Omental fat pad (tissue), 3 donors: ENCODE measurements at regions not wholly inside any gene's neighbourhood (a gene's known extent, or its start where the extent isn't known, plus 50 kb on each side); places are given as distances from the start of the nearest gene placed in this dataset.
"Not testable (repeated sequence)": the region's sequence is repeated elsewhere in the genome, so short reads cannot be mapped to it uniquely, and the experiment has no call there.

Source experiments
- ATAC-seq: fragments of 150-250 bp; one replicate; pipeline ENCODE4 v1.9.1; 2016; ENCODE audit warnings: mild to moderate bottlenecking, moderate library complexity; ENCODE audit not compliant: low FRiP score
- DNase-seq: peaks from one replicate; pipeline ENCODE4 v3.0.0-alpha.2; 2019; ENCODE audit warnings: low spot score
- CTCF ChIP-seq, 3 donors: fragments of 450-650 bp; IDR thresholded peaks; one replicate each; pipeline ENCODE4 v1.5.1; 2016 to 2017; ENCODE audit warnings: antibody characterized with exemption in 3 of 3, mild to moderate bottlenecking in 3 of 3, moderate library complexity in 2 of 3

- TF ChIP-seq CTCF (IDR thresholded peaks at IDR 0.05) = no peak
- no peak for DNase-seq
- ATAC-seq = no peak
Measured at GRCh38 chr3:73141525-73141924, 80.1 kb downstream of the EBLN2 start.

- ATAC-seq = peak; percentile 13
- no peak for TF ChIP-seq CTCF (IDR thresholded peaks at IDR 0.05)
- no peak for DNase-seq
Measured at GRCh38 chr3:73143401-73143800, 81.9 kb downstream of the EBLN2 start.

- ATAC-seq (peak; percentile 26), DNase-seq (no peak)
- TF ChIP-seq CTCF (IDR thresholded peaks at IDR 0.05) = no peak
Measured at GRCh38 chr3:73143821-73144237, 82.4 kb downstream of the EBLN2 start.

GRCh38 chr3:73144276-73144675 is 82.8 kb downstream of the EBLN2 start:
- peak; percentile 80 for ATAC-seq
- DNase-seq = no peak
- TF ChIP-seq CTCF (IDR thresholded peaks at IDR 0.05) = no peak

GRCh38 chr3:73144828-73145227 is 83.4 kb downstream of the EBLN2 start:
- TF ChIP-seq CTCF (IDR thresholded peaks at IDR 0.05) = no peak
- no peak for DNase-seq
- ATAC-seq = no peak

GRCh38 chr3:73147479-73147878 is 86.0 kb downstream of the EBLN2 start:
- DNase-seq, ATAC-seq: not testable (repeated sequence)

GRCh38 chr3:73148206-73148605 is 86.7 kb downstream of the EBLN2 start:
- TF ChIP-seq CTCF (IDR thresholded peaks at IDR 0.05) = no peak
- DNase-seq = no peak
- ATAC-seq = peak; percentile 56

- no peak for TF ChIP-seq CTCF (IDR thresholded peaks at IDR 0.05)
- peak; percentile 69 for ATAC-seq
- no peak for DNase-seq
Measured at GRCh38 chr3:73148682-73149081, 87.2 kb downstream of the EBLN2 start.
